HEK293T (cell line): ENCODE measurements at regions not wholly inside any gene's neighbourhood (a gene's known extent, or its start where the extent isn't known, plus 50 kb on each side); places are given as distances from the start of the nearest gene placed in this dataset.
A peak's percentile ranks its signal among the peaks of the same experiment; 100 is the strongest.

Experiments used
- CTCF ChIA-PET: fragments of 350-600 bp; formaldehyde crosslinking; extraction: SDS; loops from one replicate; lab custom pipeline; 2021; ENCODE audit warnings: antibody characterized with exemption, inconsistent platforms; lab: Yijun Ruan, JAX
- POLR2A ChIA-PET: fragments of 350-600 bp; formaldehyde crosslinking; extraction: SDS; loops from one replicate; lab custom pipeline; 2020; ENCODE audit warnings: antibody characterized with exemption, inconsistent platforms; lab: Yijun Ruan, JAX
- DNase-seq: peaks from one replicate; pipeline ENCODE4 v3.0.0; 2012; ENCODE audit warnings: mixed read lengths; ENCODE audit errors: extremely low spot score
- ARNT ChIP-seq: fragments of 450-650 bp; IDR thresholded peaks from 2 replicates; pipeline ENCODE4 v1.6.1; 2017; ENCODE audit warnings: mild to moderate bottlenecking
- BHLHE40 ChIP-seq: fragments of 450-650 bp; IDR thresholded peaks from 2 replicates; pipeline ENCODE4 v1.6.1; 2016; ENCODE audit warnings: mild to moderate bottlenecking, moderate library complexity, borderline replicate concordance
- CTBP1 ChIP-seq: fragments of 450-650 bp; IDR thresholded peaks from 2 replicates; pipeline ENCODE4 v1.6.1; 2016; ENCODE audit warnings: borderline replicate concordance
- ELF4 ChIP-seq: fragments of 450-650 bp; IDR thresholded peaks from 2 replicates; pipeline ENCODE4 v1.6.1; 2017; ENCODE audit warnings: antibody characterized with exemption
- FOXA1 ChIP-seq: fragments of 450-650 bp; IDR thresholded peaks from 2 replicates; pipeline ENCODE4 v1.6.1; 2016; ENCODE audit warnings: mild to moderate bottlenecking
- FOXK2 ChIP-seq: fragments of 450-650 bp; IDR thresholded peaks from 2 replicates; pipeline ENCODE4 v1.6.1; 2016; ENCODE audit warnings: mild to moderate bottlenecking
- FOXM1 ChIP-seq: fragments of 450-650 bp; IDR thresholded peaks from 2 replicates; pipeline ENCODE4 v1.6.1; 2017; ENCODE audit warnings: mild to moderate bottlenecking, borderline replicate concordance
- HDGF ChIP-seq: fragments of 450-650 bp; IDR thresholded peaks from 2 replicates; pipeline ENCODE4 v1.6.1; 2017; ENCODE audit warnings: antibody characterized with exemption, borderline replicate concordance
- L3MBTL2 ChIP-seq: fragments of 450-650 bp; conservative IDR thresholded peaks from 2 replicates; pipeline ENCODE4 v1.6.1; 2016; ENCODE audit warnings: mild to moderate bottlenecking
- LEF1 ChIP-seq: fragments of 450-650 bp; IDR thresholded peaks from 2 replicates; pipeline ENCODE4 v1.6.1; 2017; ENCODE audit warnings: mild to moderate bottlenecking, borderline replicate concordance
- NFRKB ChIP-seq: fragments of 450-650 bp; IDR thresholded peaks from 2 replicates; pipeline ENCODE4 v1.6.1; 2016; ENCODE audit warnings: mild to moderate bottlenecking, moderate library complexity
- PKNOX1 ChIP-seq: fragments of 450-650 bp; IDR thresholded peaks from 2 replicates; pipeline ENCODE4 v1.6.1; 2016
- SP1 ChIP-seq: fragments of 450-650 bp; IDR thresholded peaks from 2 replicates; pipeline ENCODE4 v1.6.1; 2017
- SUZ12 ChIP-seq: fragments of 450-650 bp; IDR thresholded peaks from 2 replicates; pipeline ENCODE4 v1.6.1; 2016; ENCODE audit warnings: mild to moderate bottlenecking
- TARDBP ChIP-seq: fragments of 450-650 bp; IDR thresholded peaks from 2 replicates; pipeline ENCODE4 v1.6.1; 2016
- ZNF384 ChIP-seq: fragments of 450-650 bp; IDR thresholded peaks from 2 replicates; pipeline ENCODE4 v1.6.1; 2016

- ChIA-PET CTCF (no interaction called here), POLR2A (no interaction called here)
- DNase-seq: peak; percentile 46
- no peak for TF ChIP-seq FOXK2
- no peak for TF ChIP-seq ZNF384
- no peak for TF ChIP-seq SUZ12
- TF ChIP-seq BHLHE40: no peak
- no peak for TF ChIP-seq ARNT
- TF ChIP-seq FOXA1: no peak
- no peak for TF ChIP-seq CTBP1
- TF ChIP-seq PKNOX1: no peak
- no peak for TF ChIP-seq HDGF
- no peak for TF ChIP-seq L3MBTL2
- no peak for TF ChIP-seq FOXM1
- TF ChIP-seq ELF4: no peak
- TF ChIP-seq SP1: no peak
- TF ChIP-seq NFRKB: no peak
- TF ChIP-seq LEF1: no peak
- TF ChIP-seq TARDBP: no peak
These were observed 96.2 kb upstream of the CCSER1 start for GRCh38 chr4:90030953-90031352.

- CTCF ChIA-PET: interaction anchor here (0.6 kb wide), 1 partner anchor 13 kb away, joined by 4 read pairs; no protein-coding TSS in a partner anchor
- no peak for DNase-seq
These were observed 88.1 kb upstream of the CCSER1 start for GRCh38 chr4:90039122-90039521.

GRCh38 chr4:90051999-90052398 is 75.2 kb upstream of the CCSER1 start:
- POLR2A ChIA-PET: no interaction called here
- DNase-seq: no peak
- TF ChIP-seq BHLHE40 (no peak), FOXK2 (no peak)
- CTCF ChIA-PET: no interaction called here

More at GRCh38 chr4:90039122-90039521, 88.1 kb upstream of the CCSER1 start:
- POLR2A ChIA-PET: no interaction called here
- TF ChIP-seq HDGF: no peak
- TF ChIP-seq SP1: no peak
- TF ChIP-seq ARNT: no peak

- ChIA-PET CTCF (no interaction called here), POLR2A (no interaction called here)
- DNase-seq: no peak
- TF ChIP-seq CTBP1 (no peak), SP1 (no peak), TARDBP (no peak), ARNT (no peak), ZNF384 (no peak), ELF4 (no peak), HDGF (no peak), L3MBTL2 (no peak)
These were observed 70.1 kb upstream of the CCSER1 start for GRCh38 chr4:90057091-90057490.

GRCh38 chr4:90060039-90060438 is 67.2 kb upstream of the CCSER1 start:
- CTCF ChIA-PET: no interaction called here
- DNase-seq: no peak
- POLR2A ChIA-PET: no interaction called here

GRCh38 chr4:90061881-90062280 is 65.3 kb upstream of the CCSER1 start:
- ChIA-PET CTCF (no interaction called here), POLR2A (no interaction called here)
- no peak for DNase-seq
- TF ChIP-seq LEF1: no peak
- no peak for TF ChIP-seq HDGF
- TF ChIP-seq FOXK2: no peak
- TF ChIP-seq L3MBTL2: no peak
- no peak for TF ChIP-seq NFRKB
- no peak for TF ChIP-seq FOXM1
- no peak for TF ChIP-seq BHLHE40
- TF ChIP-seq SUZ12: no peak
- TF ChIP-seq ZNF384: no peak
- no peak for TF ChIP-seq TARDBP
- no peak for TF ChIP-seq ELF4
- no peak for TF ChIP-seq FOXA1

More at GRCh38 chr4:90060039-90060438, 67.2 kb upstream of the CCSER1 start:
- no peak for TF ChIP-seq TARDBP
- TF ChIP-seq NFRKB: no peak
- no peak for TF ChIP-seq LEF1
- TF ChIP-seq SUZ12: no peak
- no peak for TF ChIP-seq L3MBTL2
- TF ChIP-seq PKNOX1: no peak
- no peak for TF ChIP-seq FOXM1
- TF ChIP-seq CTBP1: no peak
- TF ChIP-seq SP1: no peak
- TF ChIP-seq ELF4: no peak
- TF ChIP-seq ZNF384: no peak
- no peak for TF ChIP-seq FOXK2
- no peak for TF ChIP-seq HDGF
- no peak for TF ChIP-seq FOXA1
- TF ChIP-seq ARNT: no peak
- TF ChIP-seq BHLHE40: no peak

- ChIA-PET POLR2A (no interaction called here), CTCF (no interaction called here)
- no peak for DNase-seq
- no peak for TF ChIP-seq FOXK2
- TF ChIP-seq L3MBTL2: no peak
- TF ChIP-seq PKNOX1: no peak
- no peak for TF ChIP-seq SUZ12
- no peak for TF ChIP-seq NFRKB
- TF ChIP-seq CTBP1: no peak
- no peak for TF ChIP-seq ZNF384
- TF ChIP-seq BHLHE40: no peak
- no peak for TF ChIP-seq FOXM1
- TF ChIP-seq ELF4: no peak
- TF ChIP-seq FOXA1: no peak
- TF ChIP-seq ARNT: no peak
These were observed 63.0 kb upstream of the CCSER1 start for GRCh38 chr4:90064196-90064595.
